OCI-LY7 (cell line): ENCODE measurements at regions not wholly inside any gene's neighbourhood (a gene's known extent, or its start where the extent isn't known, plus 50 kb on each side); places are given as distances from the start of the nearest gene placed in this dataset.

Experiments
- EZH2phosphoT487 ChIP-seq: fragments of 200-600 bp; sonication (generic); IDR thresholded peaks from 2 replicates; pipeline ENCODE4 v1.6.1; 2018; ENCODE audit warnings: low read depth, borderline replicate concordance, mild to moderate bottlenecking, mixed run types, antibody characterized with exemption, low read length, moderate library complexity, mixed read lengths
- TF ChIP-seq, protein P1 (sequence below): fragments of 200-600 bp; sonication (generic); conservative IDR thresholded peaks from 2 replicates; pipeline ENCODE4 v1.5.1; 2014; ENCODE audit warnings: mild to moderate bottlenecking, antibody characterized with exemption, low read length, moderate library complexity, mixed read lengths

DNA sequence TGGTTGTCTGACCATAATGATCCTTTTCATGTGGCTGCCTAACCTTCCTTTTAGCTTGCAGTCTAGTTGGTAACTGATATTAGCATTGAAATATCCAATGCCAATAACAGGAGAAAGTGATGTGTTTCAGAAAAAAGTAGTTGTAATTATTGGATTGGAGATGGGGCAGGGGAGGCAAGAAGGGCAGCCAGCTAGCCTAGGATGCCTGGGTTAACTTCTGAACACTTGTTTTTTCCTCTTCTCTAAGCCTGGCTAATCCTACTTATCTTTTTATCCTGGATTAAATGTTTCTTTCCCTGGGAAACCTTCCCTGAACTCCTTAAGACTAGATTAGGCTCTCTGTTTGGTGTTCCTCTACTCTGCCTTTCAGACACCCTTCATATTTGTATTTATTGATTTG lies 380.2 kb downstream of the TMEM135 start:
- TF ChIP-seq, protein P1, sequence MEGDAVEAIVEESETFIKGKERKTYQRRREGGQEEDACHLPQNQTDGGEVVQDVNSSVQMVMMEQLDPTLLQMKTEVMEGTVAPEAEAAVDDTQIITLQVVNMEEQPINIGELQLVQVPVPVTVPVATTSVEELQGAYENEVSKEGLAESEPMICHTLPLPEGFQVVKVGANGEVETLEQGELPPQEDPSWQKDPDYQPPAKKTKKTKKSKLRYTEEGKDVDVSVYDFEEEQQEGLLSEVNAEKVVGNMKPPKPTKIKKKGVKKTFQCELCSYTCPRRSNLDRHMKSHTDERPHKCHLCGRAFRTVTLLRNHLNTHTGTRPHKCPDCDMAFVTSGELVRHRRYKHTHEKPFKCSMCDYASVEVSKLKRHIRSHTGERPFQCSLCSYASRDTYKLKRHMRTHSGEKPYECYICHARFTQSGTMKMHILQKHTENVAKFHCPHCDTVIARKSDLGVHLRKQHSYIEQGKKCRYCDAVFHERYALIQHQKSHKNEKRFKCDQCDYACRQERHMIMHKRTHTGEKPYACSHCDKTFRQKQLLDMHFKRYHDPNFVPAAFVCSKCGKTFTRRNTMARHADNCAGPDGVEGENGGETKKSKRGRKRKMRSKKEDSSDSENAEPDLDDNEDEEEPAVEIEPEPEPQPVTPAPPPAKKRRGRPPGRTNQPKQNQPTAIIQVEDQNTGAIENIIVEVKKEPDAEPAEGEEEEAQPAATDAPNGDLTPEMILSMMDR: no peak
- TF ChIP-seq EZH2phosphoT487: no peak
